ENCODE measurements at regions not wholly inside any gene's neighbourhood (a gene's known extent, or its start where the extent isn't known, plus 50 kb on each side); places are given as distances from the start of the nearest gene placed in this dataset.

DNA sequence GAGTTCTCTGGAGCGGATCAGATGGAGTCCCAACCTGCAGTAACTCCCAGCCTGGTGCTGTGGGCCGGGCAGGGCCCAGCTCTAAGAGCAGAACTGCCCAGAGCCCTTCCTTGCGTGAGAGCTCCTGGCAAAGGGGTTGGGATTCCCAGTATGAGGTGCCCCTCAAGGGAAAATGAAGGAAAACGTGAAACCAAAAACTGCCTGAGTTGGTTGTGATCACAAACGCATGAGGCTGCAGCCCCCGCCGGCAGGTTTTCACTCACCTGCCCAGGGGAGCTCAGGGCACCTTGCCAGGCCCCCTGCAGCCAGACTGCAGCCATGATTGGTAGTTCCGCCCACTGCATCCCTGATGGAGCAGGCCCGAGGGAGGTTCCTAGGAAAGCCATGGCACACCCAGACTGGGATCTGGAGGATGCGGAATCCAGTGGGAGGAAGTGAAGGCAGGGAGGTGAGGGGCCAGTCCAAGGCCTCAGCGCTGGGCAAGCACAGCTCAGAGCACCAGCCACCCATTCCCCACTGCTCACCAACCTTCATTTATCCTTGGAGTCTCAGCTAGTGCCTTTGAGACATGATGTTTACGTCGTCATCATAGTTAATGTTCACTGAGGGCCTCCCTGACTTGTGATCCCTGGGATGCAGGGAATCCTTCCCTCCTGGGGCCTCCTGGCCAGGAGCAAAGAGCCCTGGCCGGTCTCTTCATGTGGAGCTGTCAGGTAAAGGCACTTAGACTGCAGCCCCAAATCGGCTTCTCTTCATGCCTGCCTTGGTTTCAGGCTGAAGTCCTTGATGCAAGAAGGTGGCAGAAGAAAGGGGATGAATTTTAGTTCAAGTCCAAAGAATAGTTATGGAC lies 103.2 kb downstream of the INHBB start:
- H3K4me3 ChIP-seq (ENCODE audit: low read length): no peak overlapping the region
- TF ChIP-seq, protein P1, sequence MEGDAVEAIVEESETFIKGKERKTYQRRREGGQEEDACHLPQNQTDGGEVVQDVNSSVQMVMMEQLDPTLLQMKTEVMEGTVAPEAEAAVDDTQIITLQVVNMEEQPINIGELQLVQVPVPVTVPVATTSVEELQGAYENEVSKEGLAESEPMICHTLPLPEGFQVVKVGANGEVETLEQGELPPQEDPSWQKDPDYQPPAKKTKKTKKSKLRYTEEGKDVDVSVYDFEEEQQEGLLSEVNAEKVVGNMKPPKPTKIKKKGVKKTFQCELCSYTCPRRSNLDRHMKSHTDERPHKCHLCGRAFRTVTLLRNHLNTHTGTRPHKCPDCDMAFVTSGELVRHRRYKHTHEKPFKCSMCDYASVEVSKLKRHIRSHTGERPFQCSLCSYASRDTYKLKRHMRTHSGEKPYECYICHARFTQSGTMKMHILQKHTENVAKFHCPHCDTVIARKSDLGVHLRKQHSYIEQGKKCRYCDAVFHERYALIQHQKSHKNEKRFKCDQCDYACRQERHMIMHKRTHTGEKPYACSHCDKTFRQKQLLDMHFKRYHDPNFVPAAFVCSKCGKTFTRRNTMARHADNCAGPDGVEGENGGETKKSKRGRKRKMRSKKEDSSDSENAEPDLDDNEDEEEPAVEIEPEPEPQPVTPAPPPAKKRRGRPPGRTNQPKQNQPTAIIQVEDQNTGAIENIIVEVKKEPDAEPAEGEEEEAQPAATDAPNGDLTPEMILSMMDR (conservative IDR thresholded peaks at IDR 0.05; ENCODE audit: low read depth, low read length): no peak
- no peak for DNase-seq (ENCODE audit: low read depth)

- TF ChIP-seq, protein P1 (conservative IDR thresholded peaks at IDR 0.05; ENCODE audit: low read depth, low read length): no peak
- H3K4me3 ChIP-seq (ENCODE audit: low read length): no peak overlapping the region
- DNase-seq (ENCODE audit: low read depth): no peak
These were observed 104.4 kb downstream of the INHBB start for GRCh38 chr2:120450196-120450820.

- no peak overlapping the region for H3K4me3 ChIP-seq (ENCODE audit: low read length)
- DNase-seq (ENCODE audit: low read depth): no peak
- TF ChIP-seq, protein P1 (conservative IDR thresholded peaks at IDR 0.05; ENCODE audit: low read depth, low read length): no peak
These were observed 105.4 kb downstream of the INHBB start for GRCh38 chr2:120451334-120451733.

DNA sequence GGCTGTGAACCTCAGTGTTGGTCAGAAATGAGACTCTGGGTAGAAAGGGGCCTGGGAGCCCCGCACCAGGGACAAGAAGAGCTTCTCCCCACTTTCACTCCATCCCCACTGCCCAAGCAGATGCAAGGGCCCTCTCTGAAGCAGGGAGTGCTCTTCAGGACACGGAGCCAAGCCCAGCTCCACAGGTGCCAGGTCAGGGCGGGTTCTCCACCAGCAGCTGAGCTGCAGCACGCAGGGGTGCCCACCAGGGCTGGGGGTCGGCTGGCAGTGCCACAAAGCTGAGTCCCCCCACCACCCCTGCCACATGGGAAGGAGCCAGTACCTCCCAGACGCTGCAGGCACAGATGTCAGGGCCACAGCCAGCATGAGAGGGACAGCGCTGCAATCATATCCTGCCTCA lies 106.2 kb downstream of the INHBB start:
- DNase-seq (ENCODE audit: low read depth): no peak
- TF ChIP-seq, protein P1 (conservative IDR thresholded peaks at IDR 0.05; ENCODE audit: low read depth, low read length): no peak
- no peak overlapping the region for H3K4me3 ChIP-seq (ENCODE audit: low read length)

- no peak overlapping the region for H3K4me3 ChIP-seq (ENCODE audit: low read length)
- TF ChIP-seq, protein P1 (conservative IDR thresholded peaks at IDR 0.05; ENCODE audit: low read depth, low read length): no peak
- no peak for DNase-seq (ENCODE audit: low read depth)
These were observed 107.2 kb downstream of the INHBB start for GRCh38 chr2:120452945-120453634.

GRCh38 chr2:120453635-120453998 lies 107.7 kb downstream of the INHBB start:
- TF ChIP-seq, protein P1 (conservative IDR thresholded peaks at IDR 0.05; ENCODE audit: low read depth, low read length): no peak
- no peak overlapping the region for H3K4me3 ChIP-seq (ENCODE audit: low read length)
- DNase-seq (ENCODE audit: low read depth): no peak
